ENCODE measurements at regions not wholly inside any gene's neighbourhood (a gene's known extent, or its start where the extent isn't known, plus 50 kb on each side); places are given as distances from the start of the nearest gene placed in this dataset.

DNA sequence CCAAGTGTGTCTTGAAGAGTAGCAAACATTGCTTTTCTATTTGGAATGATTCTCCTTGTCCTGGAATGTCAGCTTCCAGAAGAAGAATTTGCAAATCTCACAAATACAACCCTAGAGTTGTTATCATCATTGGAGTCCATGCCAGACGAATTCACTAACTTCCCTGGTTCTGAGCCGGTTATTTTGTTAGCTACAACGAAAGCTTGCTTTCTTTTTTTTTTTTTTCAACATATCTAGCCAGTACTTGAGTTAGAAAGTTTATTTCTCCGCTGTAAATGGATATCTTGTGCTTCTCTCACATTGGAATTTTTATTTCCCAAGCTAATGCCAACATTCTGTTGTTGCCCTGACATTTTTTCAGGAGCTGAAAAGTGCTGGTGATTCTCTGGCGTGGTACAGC, 138.1 kb upstream of the POM121L12 start:
- no peak for DNase-seq (ENCODE audit: low read depth, low spot score)

DNA sequence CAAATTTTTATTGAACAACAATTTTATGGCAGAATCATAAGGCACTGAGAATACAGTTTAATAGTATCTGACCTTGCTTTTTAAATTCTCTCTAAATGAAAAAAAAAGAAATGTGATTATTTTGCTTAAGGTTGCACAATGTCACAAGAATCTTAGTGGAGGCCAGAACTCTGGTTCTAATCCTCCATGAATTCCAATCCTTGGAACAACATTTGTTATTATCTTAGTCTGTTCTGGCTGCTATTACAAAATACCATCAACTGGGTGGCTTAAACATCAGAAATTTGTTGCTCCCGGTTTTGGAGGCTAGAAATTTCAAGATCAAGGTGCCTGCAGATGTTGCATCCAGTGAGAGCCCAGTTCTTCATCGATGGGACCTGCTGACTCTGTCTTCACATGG, 158.2 kb upstream of the POM121L12 start:
- DNase-seq (ENCODE audit: low read depth, low spot score): no peak

DNA sequence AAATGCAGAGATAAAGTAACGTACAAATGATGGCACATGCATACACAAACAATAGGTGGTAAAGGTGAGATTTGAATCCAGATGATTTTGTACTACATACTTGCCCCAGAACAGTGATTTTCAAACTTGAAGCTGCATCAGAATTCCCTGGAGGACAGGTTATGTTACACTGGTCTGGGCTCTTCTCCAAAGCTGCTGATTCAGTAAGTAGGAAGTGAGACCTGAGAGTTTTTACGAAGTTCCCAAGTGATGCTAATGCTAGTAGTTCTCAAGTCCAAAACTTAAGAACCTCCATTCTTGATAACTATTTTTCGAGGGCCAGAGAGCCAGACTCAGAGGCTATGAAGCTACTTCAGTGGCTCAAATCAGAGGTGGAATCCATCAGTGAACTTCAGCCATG, 159.0 kb upstream of the POM121L12 start:
- DNase-seq (ENCODE audit: low read depth, low spot score): no peak

DNA sequence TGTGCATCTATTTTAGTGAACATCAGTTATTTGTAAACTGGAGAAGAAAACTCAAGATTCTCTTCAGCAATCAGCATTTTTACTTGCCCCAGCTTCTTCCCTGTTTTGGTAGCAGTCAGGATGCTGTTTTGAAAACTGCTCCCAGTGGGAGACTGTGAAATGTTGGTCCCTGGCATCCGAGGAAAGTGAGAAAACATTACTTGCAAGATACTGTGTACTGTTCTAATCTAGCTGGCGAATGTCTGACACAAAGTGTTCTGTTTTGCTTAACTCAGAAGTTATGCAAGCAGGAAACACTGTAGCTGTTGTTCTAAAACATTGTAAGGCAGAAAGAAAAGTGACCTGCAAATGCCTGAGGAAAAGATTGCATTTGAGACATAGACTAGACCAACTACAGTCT, 171.8 kb upstream of the POM121L12 start:
- DNase-seq (ENCODE audit: low read depth, low spot score): no peak

DNA sequence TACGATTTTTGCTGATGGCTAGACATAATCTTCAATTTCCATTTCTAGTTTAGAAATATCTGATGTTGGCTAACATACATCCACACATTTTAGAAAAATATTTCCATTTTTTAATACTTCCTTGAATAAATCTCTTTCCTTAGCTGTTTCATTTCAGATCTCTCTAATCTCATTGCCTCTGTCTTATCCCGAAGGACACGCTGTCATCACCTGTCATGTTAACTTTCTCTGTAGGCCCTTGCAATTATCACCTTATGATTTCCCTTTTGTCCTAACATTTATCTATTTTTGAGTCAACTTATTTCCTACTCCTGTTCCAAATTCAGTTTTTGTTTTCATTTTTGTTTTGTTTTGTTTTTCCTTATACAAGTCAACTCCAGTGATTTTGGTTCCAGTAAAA, 173.1 kb upstream of the POM121L12 start:
- no peak for DNase-seq (ENCODE audit: low read depth, low spot score)

DNA sequence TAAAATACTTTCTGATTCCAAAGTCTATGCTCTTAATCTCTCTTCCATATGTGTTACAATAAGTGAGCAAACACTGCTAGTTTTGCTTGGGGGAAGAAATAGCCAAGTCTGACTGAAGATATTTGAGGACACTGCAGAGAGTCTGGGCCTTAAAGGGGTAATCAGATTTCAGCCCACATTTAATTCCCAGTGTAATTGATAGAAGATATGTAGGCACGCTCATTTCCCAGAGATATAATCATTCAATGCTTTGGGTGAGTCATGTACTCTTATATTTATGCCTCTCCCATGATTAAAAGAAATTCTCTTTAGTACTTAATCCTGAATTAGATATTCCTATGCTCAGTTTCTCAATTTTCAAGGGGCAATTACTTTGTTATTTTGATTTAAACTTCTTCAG, 178.1 kb upstream of the POM121L12 start:
- DNase-seq (ENCODE audit: low read depth, low spot score): no peak

DNA sequence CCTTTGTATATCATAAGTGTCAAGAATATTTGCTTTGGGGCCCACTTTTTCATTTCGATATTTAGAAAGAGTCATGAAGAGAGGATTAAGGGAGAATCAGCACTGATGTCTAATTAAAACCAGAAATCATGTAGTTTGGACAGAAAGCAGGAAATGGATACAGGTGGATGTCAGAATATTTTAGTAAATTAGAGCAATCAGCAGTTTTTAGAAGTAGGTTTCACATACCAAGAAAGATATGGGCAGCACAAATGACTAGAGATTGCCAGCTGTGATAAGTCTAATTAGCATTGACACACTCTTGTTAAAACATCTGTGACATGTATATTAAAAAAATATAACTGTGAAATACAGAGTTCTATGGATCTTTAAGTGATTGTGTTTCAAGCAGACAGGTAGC, 180.8 kb upstream of the POM121L12 start:
- DNase-seq (ENCODE audit: low read depth, low spot score): no peak

DNA sequence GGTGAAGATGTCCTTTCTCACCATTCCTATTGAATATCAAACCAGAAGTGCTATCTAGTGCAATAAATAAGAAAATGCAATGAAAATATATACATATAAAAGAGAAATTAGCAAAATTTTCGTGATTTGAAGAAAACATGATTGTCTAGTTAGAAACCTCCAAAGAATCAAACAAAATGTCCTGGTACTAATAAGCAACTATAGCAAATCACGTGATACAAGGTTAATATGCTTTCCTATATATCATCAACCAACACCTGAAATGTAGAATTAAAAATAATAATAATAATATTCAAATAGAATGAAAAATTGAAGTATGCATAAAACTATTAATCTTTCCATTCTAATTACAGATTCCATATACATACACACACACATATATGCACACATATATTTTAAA, 183.9 kb upstream of the POM121L12 start:
- no peak for DNase-seq (ENCODE audit: low read depth, low spot score)

DNA sequence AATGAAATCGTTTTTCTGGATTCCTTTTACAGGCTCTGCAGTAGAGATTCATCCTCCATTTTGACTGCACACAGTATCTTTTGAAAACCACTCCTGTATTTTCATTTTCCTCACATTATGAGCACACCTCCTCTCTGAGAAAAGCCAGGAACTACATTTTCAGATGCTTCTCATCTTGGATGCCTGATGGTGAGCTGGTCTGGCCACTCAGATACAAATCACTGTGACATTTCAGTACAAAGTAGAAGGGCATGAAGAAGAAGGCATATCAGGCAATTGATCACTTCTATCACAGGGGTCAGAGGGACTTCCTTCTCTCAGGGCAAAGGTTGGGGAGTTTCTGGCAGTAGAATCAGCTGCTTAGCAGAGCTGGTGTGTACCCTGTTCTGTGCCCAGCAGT, 192.0 kb upstream of the POM121L12 start:
- no peak for DNase-seq (ENCODE audit: low read depth, low spot score)

DNA sequence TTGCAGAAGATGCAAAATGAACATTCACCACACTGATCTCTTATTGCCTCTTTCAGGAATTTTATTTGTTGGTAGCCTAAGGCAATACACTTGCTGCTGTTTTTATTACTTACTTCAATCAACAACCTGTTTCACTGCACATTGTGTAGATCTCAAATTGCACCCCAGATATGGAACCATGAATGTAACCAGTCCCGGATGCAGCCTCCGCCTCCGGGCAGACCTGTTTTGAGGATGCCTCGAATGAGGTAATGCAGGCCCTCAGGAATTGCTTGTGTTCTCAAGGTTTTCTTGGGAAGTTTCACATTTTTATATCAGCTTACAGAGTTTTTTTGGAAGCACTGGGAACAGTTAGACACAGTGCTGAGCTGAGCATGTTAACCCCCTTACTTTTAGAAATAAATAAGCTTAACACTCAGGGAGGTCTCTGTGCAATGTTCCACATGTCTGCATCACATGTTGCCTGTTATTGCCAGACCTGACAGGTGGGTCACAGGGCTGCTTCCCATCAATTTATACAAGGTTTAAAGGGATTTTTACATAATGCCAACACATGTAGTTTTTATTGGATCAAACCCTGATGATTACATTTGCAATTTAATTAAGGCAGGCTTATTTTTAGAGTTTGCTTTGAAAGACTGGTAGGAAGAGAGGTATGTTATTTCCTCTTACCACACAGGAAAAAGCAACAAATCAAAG, 193.1 kb upstream of the POM121L12 start:
- DNase-seq (ENCODE audit: low read depth, low spot score): no peak

DNA sequence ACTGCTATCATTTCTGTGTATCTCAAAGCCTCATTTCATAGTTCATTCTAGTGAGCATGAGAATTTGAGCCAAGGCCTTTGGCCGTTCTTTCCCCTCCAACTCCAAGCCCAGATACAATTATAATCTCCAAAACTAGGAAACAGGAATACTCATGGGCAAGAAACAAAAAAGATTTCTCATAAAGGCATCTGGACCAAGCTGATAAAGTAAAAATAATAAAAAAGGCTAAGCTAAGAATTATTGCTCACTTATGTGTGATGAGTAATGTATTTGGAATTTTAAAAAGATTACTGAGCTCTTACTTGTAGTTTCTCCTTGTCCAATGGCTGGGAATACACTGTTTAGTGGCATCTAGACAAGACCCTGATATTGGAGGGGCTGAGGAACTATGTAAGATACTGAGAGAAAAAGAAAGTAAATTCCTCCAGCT, 196.4 kb upstream of the POM121L12 start:
- no peak for DNase-seq (ENCODE audit: low read depth, low spot score)

DNA sequence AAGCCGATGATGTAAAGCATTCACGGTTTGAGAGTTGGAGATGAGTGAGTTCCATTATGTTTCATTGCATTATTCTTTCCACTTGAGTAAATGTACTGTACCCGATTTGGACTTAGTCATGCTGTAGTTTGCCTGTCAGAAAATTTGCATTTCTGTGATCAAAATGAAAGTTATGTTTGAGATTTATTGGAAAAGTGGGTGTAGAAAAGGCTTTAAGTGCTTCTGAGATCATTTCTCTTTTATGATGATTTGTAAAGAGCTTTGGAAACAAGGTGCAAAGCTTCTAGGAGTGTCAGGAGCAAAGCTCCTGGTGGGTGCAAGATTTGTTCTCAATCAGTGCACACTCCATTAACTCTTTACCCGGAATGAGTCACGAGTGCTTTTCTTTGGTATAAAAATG, 204.1 kb upstream of the POM121L12 start:
- no peak for DNase-seq (ENCODE audit: low read depth, low spot score)

DNA sequence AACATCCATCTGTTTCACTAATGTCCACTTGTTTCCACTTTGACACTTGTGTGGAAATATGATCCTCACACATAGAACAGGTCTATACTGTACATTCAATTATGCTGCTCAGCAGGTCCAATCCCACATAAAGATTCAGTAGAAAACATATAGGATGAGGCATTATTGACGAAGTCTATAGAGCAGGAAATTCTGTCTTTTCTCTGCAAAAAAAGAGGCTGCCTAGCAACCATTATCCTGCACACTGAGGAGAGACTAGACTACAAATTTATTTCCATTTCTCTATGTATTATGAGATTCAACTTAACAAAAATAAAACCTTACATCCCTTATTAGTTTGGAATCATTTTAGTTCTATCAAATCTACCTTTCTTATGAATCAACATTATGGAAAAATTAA, 204.6 kb upstream of the POM121L12 start:
- DNase-seq (ENCODE audit: low read depth, low spot score): no peak

DNA sequence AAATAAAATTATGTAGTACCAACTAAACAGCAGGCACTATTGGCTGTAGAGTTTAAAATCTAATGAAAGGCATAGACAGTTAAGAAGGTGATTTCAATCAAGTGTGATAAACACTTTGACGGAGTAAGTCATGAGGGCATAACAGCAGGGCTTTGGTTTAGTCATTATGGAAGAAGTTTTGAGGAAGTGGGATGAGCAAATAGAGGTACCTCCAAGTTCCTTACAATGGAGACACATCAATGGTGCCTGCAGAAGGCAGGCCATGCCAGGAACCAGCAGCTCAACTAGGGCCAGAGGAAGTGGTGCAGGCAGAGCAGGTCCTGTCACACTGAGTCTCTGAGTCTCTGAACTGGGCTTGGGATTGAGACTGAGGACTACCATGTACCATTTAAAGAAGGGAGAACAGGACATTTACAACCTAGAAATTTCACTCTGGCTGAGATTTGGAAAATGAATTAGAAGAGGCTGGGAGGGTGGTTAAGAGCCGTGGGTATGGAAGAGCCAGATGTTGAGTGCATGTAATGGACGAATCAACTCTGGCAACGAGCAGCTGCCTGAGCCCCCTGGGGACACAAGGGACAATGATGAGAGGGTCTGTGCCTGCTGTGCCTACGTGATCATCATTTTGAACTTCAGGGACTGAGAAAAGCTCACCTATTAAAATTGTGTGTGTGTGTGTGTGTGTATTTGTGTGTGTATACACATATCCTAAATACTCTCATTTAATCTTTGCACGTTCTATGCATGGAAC, 208.7 kb upstream of the POM121L12 start:
- no peak for DNase-seq (ENCODE audit: low read depth, low spot score)

DNA sequence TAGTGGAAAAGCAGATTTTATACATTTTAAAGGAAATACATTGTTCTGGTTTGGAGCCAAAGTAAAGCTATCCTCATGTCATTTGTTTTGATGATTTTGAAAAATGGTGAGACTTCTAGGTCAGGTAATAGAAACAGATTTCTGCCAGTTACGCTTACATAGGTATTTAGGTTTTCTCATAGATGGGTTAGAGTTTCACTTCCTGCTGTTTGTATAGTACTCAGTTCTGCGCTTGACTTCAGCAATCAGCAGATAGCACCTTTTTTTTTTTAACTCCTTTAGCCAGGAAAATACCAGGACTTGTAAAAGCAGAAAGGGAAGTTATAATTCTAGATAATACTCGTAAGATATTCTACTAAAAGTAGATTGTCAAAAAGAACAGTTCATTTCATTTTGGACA, 209.8 kb upstream of the POM121L12 start:
- DNase-seq (ENCODE audit: low read depth, low spot score): no peak

DNA sequence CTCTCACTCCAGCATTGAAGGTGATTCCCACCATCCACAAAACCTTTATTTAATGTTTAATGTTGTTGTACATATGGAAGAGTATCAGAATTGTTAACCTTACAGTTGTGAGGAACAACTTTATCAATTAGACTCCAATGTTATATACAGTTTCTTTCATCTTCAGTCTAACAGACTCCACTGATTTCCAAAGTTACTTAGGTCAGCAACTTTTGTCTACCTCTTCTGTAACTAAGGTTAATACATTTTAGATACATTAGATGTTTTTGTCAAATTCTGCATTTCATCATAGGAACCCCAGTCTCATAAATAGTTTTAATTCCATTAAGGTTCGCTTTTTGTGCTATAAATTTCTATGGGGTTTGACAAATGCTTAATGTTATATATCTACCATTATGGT, 223.9 kb upstream of the POM121L12 start:
- no peak for DNase-seq (ENCODE audit: low read depth, low spot score)

DNA sequence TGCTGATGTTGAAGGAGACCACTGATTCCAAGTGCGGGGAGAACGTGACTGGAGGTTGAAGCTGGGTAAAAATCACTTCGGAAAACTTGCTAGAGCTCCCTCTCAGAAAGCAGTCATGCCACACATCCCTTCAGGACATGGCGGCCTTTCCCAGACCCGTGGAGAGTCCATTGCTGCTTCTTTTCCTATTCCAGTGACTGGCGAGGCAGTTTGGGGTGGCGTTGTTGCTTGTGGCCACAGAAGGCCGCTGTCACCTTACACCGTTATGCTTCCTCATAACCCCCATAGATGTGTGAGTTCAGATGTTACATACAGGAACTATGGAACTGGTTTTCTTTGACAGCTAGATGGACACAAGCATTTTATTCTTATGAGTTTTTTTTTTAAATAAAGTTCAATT, 235.6 kb upstream of the POM121L12 start:
- no peak for DNase-seq (ENCODE audit: low read depth, low spot score)

DNA sequence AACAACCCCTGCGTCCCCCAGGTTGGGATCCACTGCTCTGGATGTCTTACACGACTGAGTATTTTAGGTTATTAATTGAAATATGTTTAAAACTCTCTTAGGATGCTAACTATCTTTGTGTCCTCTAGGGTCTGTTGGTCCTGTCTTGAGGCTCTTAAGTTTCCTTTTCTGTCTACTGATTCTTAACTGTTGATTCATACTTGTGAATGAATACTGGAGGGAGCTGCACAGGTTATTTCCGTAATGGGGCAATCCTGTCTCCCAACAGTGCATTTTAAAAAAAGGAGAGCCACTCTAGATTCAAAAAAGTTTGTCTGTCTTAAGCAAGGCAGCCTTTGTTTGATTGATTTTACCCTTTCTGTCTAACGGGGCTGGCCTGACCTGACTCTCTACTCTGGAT, 237.6 kb upstream of the POM121L12 start:
- DNase-seq (ENCODE audit: low read depth, low spot score): no peak

DNA sequence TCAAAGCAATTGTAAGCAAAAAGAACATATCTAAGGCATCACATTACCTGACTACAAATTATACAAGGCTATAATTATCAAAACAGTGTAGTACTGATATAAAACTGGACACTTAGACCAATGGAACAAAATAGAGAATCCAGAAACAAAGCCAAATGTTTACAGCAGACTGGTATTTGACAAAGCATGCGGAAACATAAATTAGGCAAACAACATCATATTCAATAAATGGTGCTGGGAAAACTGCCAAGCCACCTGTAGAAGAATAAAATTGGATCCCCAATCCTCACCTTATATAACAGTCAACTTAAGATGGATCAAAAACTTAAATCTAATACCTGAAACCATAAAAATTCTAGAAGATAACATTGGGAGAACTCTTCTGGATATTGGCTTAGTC, 240.8 kb upstream of the POM121L12 start:
- DNase-seq (ENCODE audit: low read depth, low spot score): no peak

DNA sequence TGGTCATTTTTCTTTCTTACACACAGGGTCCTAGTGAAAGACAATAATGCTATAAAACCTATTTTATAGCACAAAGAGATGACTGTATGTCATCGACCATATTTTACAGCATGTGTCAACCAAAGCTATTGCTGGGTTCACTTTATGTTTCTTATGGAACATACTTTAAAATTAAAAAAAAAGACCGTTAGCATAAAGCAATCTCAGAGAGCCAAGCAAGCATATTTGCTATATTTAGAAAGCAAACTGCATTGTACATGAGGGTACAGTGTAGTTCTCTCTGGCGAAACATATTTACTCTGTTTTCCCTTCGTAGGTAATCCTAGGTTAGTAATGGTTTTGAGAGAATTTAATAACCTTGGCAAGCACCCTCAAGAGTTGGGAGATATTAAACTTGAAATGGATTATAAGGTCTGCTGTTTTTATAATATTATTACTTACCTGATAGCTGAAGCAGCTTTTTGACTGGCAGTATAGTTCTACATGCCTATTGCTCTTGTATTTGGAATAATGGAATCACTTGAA, 244.2 kb upstream of the POM121L12 start:
- no peak for DNase-seq (ENCODE audit: low read depth, low spot score)

DNA sequence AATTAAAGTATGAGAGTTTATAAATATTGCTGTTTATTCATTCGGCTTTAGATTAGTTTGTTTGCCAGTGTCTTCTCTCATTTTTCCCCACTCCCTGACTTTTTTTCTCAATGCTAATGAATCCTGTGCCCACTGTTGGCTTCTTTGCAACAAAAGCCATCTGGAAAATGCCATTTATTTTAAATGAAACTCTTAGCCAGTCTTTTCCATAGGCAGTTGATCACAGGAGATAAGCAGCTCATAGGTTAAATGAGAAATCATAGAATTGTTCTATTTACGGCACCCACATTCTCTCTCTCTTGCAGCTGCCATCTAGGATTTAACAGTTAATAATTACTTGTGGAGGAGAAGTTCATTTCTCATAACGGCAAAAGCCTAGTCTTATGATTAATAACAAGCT, 249.3 kb upstream of the POM121L12 start:
- no peak for DNase-seq (ENCODE audit: low read depth, low spot score)

DNA sequence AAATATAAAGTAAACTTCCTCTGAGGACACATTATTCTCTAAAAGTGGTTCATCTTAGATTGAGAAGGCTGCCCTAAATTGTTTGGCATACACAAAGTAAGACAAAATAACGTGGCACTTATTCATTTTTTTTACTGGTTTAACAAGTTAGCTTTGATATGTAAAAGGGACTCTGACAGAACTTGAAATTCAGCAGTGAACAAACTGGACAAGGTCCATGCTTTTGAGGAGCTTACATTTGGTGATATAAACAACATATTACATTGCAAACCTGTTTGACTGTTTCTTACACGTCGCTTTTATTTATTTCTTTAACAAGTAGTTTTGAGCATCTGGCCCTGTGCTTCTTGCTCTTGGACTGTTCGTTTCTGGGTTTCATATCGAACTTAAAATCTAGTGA, 253.1 kb upstream of the POM121L12 start:
- DNase-seq (ENCODE audit: low read depth, low spot score): no peak

DNA sequence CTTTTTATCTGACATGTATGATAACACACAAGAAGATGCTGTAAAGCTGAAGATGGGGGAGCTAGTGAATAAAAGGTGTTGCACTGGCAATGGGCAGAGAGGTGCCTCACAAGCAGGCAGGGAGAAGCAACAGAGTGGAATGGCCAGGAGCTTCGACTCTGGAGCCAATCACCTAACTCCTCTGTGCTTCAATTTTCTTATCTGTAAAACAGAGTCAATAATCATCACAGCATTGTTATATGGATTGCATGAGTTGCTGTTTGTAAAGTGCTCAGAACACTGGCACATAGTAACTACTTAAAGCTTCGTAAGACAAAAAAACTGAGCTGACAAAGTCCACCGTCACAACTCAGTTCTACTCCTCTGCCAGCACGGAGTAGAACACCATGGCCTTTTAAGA, 254.2 kb upstream of the POM121L12 start:
- DNase-seq (ENCODE audit: low read depth, low spot score): no peak

Data from smooth muscle cell of the brain vasculature (primary cell).